Adrenal gland (tissue), 5 donors: ENCODE measurements at regions not wholly inside any gene's neighbourhood (a gene's known extent, or its start where the extent isn't known, plus 50 kb on each side); places are given as distances from the start of the nearest gene placed in this dataset.

Source experiments
- CTCF ChIP-seq, 6 experiments: fragments of 450-650 bp in 4 of 6; fragments of 200-600 bp in 2 of 6; sonication (generic) in 1 of 6; IDR thresholded peaks; 1 replicate in 5 of 6; 2 replicates in 1 of 6; pipeline versions ENCODE4 v1.5.1 to v1.8.0; 2016 to 2021; ENCODE audit warnings: antibody characterized with exemption in 6 of 6, mild to moderate bottlenecking in 2 of 6, moderate library complexity in 1 of 6
- POLR2A ChIP-seq, 2 donors: fragments of 450-650 bp; IDR thresholded peaks; one replicate each; pipeline ENCODE4 v1.6.1; 2017; ENCODE audit warnings: antibody characterized with exemption in 2 of 2, mild to moderate bottlenecking in 2 of 2, moderate library complexity in 1 of 2
- donor health status: DM: no; HTN: no; CAD: no.

GRCh38 chr11:91902312-91902711 lies 322.3 kb upstream of the FAT3 start:
- no peak for TF ChIP-seq POLR2A (IDR thresholded peaks at IDR 0.05)
- TF ChIP-seq CTCF (IDR thresholded peaks at IDR 0.05), result no peak
